IMR-90 (cell line): ENCODE measurements at regions not wholly inside any gene's neighbourhood (a gene's known extent, or its start where the extent isn't known, plus 50 kb on each side); places are given as distances from the start of the nearest gene placed in this dataset.

Source experiments
- ATAC-seq: fragments of 200-7000 bp; cut with Tn5 transposase; 2 replicates; pipeline ENCODE4 v1.9.1; 2020; ENCODE audit warnings: low read depth, mild to moderate bottlenecking, moderate library complexity
- BruUV-seq: library from RNA; stranded (reverse); fragments of 400-500 nt; replicated peaks from 2 replicates; lab custom pipeline; 2021; lab: Mats Ljungman, UMichigan
- CTCF ChIA-PET: fragments of 300-600 bp; formaldehyde crosslinking; extraction: SDS; loops from one replicate; lab custom pipeline; 2021; ENCODE audit warnings: antibody characterized with exemption; lab: Yijun Ruan, JAX
- POLR2A ChIA-PET: fragments of 300-600 bp; sonication (Branson Sonifier 250); formaldehyde crosslinking; loops from one replicate; lab custom pipeline; 2022; ENCODE audit warnings: antibody characterized with exemption; ENCODE audit not compliant: unreplicated experiment; lab: Charles Lee
- DNase-seq: peaks from one replicate; pipeline ENCODE4 v3.0.0; 2013
- H2AFZ ChIP-seq: replicated peaks from 2 replicates; pipeline ENCODE3; 2013; ENCODE audit warnings: low read length, mild to moderate bottlenecking; ENCODE audit not compliant: poor library complexity
- H2AK5ac ChIP-seq: 2 replicates; pipeline ENCODE4 v1.6.1; 2013; ENCODE audit warnings: low read depth, low read length, inconsistent platforms
- H2AK9ac ChIP-seq: replicated peaks from 2 replicates; pipeline ENCODE3; 2013; ENCODE audit warnings: mild to moderate bottlenecking, low read depth, low read length, moderate library complexity; ENCODE audit not compliant: poor library complexity
- H2BK120ac ChIP-seq: 2 replicates; pipeline ENCODE4 v1.6.1; 2013; ENCODE audit warnings: low read depth, low read length, inconsistent platforms
- H2BK15ac ChIP-seq: 3 replicates; pipeline ENCODE4 v1.6.1; 2013; ENCODE audit warnings: low read depth, low read length, inconsistent platforms
- H2BK20ac ChIP-seq: 2 replicates; pipeline ENCODE4 v1.6.1; 2013; ENCODE audit warnings: low read depth, mild to moderate bottlenecking, inconsistent platforms, low read length, moderate library complexity
- H2BK5ac ChIP-seq: 2 replicates; pipeline ENCODE4 v1.6.1; 2013; ENCODE audit warnings: mild to moderate bottlenecking, low read depth, low read length, inconsistent platforms; ENCODE audit not compliant: poor library complexity, severe bottlenecking
- H3K14ac ChIP-seq: replicated peaks from 2 replicates; pipeline ENCODE4 v1.6.1; 2013; ENCODE audit warnings: low read depth, low read length, inconsistent platforms
- H3K18ac ChIP-seq: 2 replicates; pipeline ENCODE4 v1.6.1; 2013; ENCODE audit warnings: low read depth, low read length, control low read depth
- H3K23ac ChIP-seq: 2 replicates; pipeline ENCODE4 v1.6.1; 2013; ENCODE audit warnings: low read depth, low read length, inconsistent platforms
- H3K27ac ChIP-seq: 2 replicates; pipeline ENCODE4 v1.5.1; 2013; ENCODE audit warnings: mild to moderate bottlenecking, control low read depth, low read length; ENCODE audit not compliant: insufficient read depth
- H3K27me3 ChIP-seq: 2 replicates; pipeline ENCODE4 v1.6.1; 2013; ENCODE audit warnings: low read length; ENCODE audit not compliant: control insufficient read depth, insufficient read depth
- H3K36me3 ChIP-seq: 2 replicates; pipeline ENCODE4 v1.6.1; 2013; ENCODE audit warnings: low read length, mixed read lengths; ENCODE audit not compliant: control insufficient read depth, insufficient read depth
- H3K4ac ChIP-seq: 2 replicates; pipeline ENCODE4 v1.6.1; 2013; ENCODE audit warnings: low read depth, low read length, inconsistent platforms
- H3K4me1 ChIP-seq: 2 replicates; pipeline ENCODE4 v1.6.1; 2013; ENCODE audit warnings: low read length, mixed read lengths; ENCODE audit not compliant: control insufficient read depth, insufficient read depth
- H3K4me2 ChIP-seq: 2 replicates; pipeline ENCODE4 v1.6.1; 2013; ENCODE audit warnings: low read depth, mild to moderate bottlenecking, control low read depth, low read length, moderate library complexity
- H3K4me3 ChIP-seq: 2 replicates; pipeline ENCODE4 v1.5.1; 2013; ENCODE audit warnings: low read depth, mild to moderate bottlenecking, control low read depth, low read length, moderate library complexity; ENCODE audit not compliant: insufficient read depth
- H3K56ac ChIP-seq: 2 replicates; pipeline ENCODE4 v1.6.1; 2013; ENCODE audit warnings: low read length, inconsistent platforms; ENCODE audit not compliant: insufficient read depth; ENCODE audit errors: extremely low read depth
- H3K79me1 ChIP-seq, 2 experiments: 2 replicates each; pipeline ENCODE4 v1.6.1; 2013; ENCODE audit warnings: low read length in 2 of 2, inconsistent platforms in 1 of 2, low read depth in 1 of 2
- H3K9ac ChIP-seq: 2 replicates; pipeline ENCODE4 v1.6.1; 2013; ENCODE audit warnings: low read depth, low read length, control low read depth
- H3K9me1 ChIP-seq: 2 replicates; pipeline ENCODE4 v1.6.1; 2013; ENCODE audit warnings: low read length, inconsistent platforms; ENCODE audit not compliant: insufficient read depth
- H3K9me3 ChIP-seq: 2 replicates; pipeline ENCODE4 v1.6.1; 2013; ENCODE audit warnings: low read length; ENCODE audit not compliant: control insufficient read depth, insufficient read depth
- H4K20me1 ChIP-seq: 2 replicates; pipeline ENCODE4 v1.6.1; 2013; ENCODE audit warnings: low read length, inconsistent platforms; ENCODE audit not compliant: insufficient read depth
- H4K5ac ChIP-seq: 2 replicates; pipeline ENCODE4 v1.6.1; 2013; ENCODE audit warnings: mild to moderate bottlenecking, low read depth, low read length, control low read depth
- H4K8ac ChIP-seq, 2 experiments: 2 replicates each; pipeline ENCODE4 v1.6.1; 2013; ENCODE audit warnings: low read depth in 2 of 2, low read length in 2 of 2, control low read depth in 1 of 2, inconsistent platforms in 1 of 2
- H4K91ac ChIP-seq: 2 replicates; pipeline ENCODE4 v1.6.1; 2013; ENCODE audit warnings: low read depth, low read length, inconsistent platforms; ENCODE audit not compliant: insufficient read depth
- BHLHE40 ChIP-seq: fragments of 150-350 bp; IDR thresholded peaks from 2 replicates; pipeline ENCODE4 v1.6.1; 2016; ENCODE audit warnings: mild to moderate bottlenecking, low read depth, low read length
- ELK1 ChIP-seq: fragments of 150-350 bp; IDR thresholded peaks from 2 replicates; pipeline ENCODE4 v1.6.1; 2016; ENCODE audit warnings: low read depth, mild to moderate bottlenecking, low read length, moderate library complexity, borderline replicate concordance
- MAFK ChIP-seq: IDR thresholded peaks from 2 replicates; pipeline ENCODE4 v1.6.1; 2012; ENCODE audit warnings: low read depth, low read length, improper control_type of control experiment
- NFE2L2 ChIP-seq: fragments of 150-350 bp; IDR thresholded peaks from 2 replicates; pipeline ENCODE4 v1.6.1; 2016; ENCODE audit warnings: low read depth, mild to moderate bottlenecking, low read length
- RFX5 ChIP-seq: IDR thresholded peaks from 2 replicates; pipeline ENCODE4 v1.8.0; 2012; ENCODE audit warnings: low read depth, mild to moderate bottlenecking, low read length, moderate library complexity
- WGBS, 2 experiments: methylation state at CpG; one replicate each; pipeline versions ENCODE4 v1.1.5 to v1.1.7; 2013; ENCODE audit warnings: missing lambda C conversion rate in 2 of 2; ENCODE audit not compliant: insufficient read length in 1 of 2; ENCODE audit errors: extremely low coverage in 2 of 2; 5-methylcytosine and 5-hydroxymethylcytosine counted together
- dilution Hi-C: fragments of 300-500 bp; cut with HindIII; formaldehyde crosslinking; loops from one replicate; pipeline ENCODE4 v1.14.3; 2018; ENCODE audit warnings: low sequenced_read_pairs; ENCODE audit not compliant: unreplicated experiment
- in situ Hi-C: fragments of 300-500 bp; cut with MboI; formaldehyde crosslinking; loops from 3 replicates; pipeline ENCODE4 v1.14.3; 2019; ENCODE audit warnings: low sequenced_read_pairs, inconsistent platforms, mixed read lengths
- intact Hi-C: fragments of 100-400 bp; cut with micrococcal nuclease; formaldehyde crosslinking; loops from 2 replicates; pipeline ENCODE4 v1.10.0; 2022

- Histone ChIP-seq H4K5ac (peak overlapping the region; percentile 26), H3K4me3 (no peak overlapping the region), H3K4ac (peak overlapping the region; percentile 42), H3K9me3 (no peaks in the 10 kb centered on the region), H3K27me3 (no peaks in the 10 kb centered on the region), H3K4me2 (0 out of 2 replicates have a peak overlapping the region, but pooled peaks have one; percentile 11), H3K9me1 (peaks cover 29% of the 10 kb centered on the region), H4K91ac (peak overlapping the region; percentile 74), H3K9ac (peak overlapping the region; percentile 40; the same call in 1 of the 2 replicates), H3K27ac (peak overlapping the region; percentile 79), H3K56ac (peak overlapping the region; percentile 26; the same call in 1 of the 2 replicates), H3K23ac (peak overlapping the region; percentile 6; the same call in 1 of the 2 replicates), H2AFZ (no peak overlapping the region), H2BK20ac (peak overlapping the region; percentile 74), H3K14ac (peak overlapping the region; percentile 49), H2BK5ac (peak overlapping the region; percentile 18), H2BK120ac (peak overlapping the region; percentile 75), H3K36me3 (no peaks in the 10 kb centered on the region), H2BK15ac (peak overlapping the region; percentile 63; the same call in 2 of the 3 replicates), H4K20me1 (no peaks in the 10 kb centered on the region), H3K18ac (peak overlapping the region; percentile 62), H3K4me1 (peaks cover 32% of the 10 kb centered on the region), H2AK5ac (peak overlapping the region; percentile 62), H3K79me1 (no peaks in the 10 kb centered on the region), H4K8ac (peak overlapping the region in 1 of 2 experiments; percentile 45; a peak in 2 of 4 replicates), H2AK9ac (no peak overlapping the region)
- ChIA-PET POLR2A (no interaction called here), CTCF (interaction anchor here (0.9 to 1.9 kb wide), 2 partner anchors 12 to 14 kb away, joined by 3 to 5 read pairs; no protein-coding TSS in a partner anchor)
- TF ChIP-seq NFE2L2 (no peak), BHLHE40 (no peak), RFX5 (no peak), MAFK (no peak), ELK1 (no peak)
- intact Hi-C loops: loop anchor here (5.0 kb wide), 2 partner anchors 159 to 191 kb away; no protein-coding TSS in a partner anchor
- ATAC-seq (no peak; the same call in 1 of the 2 replicates), DNase-seq (no peak)
- dilution Hi-C loops: no loop called here
- in situ Hi-C loops: no loop called here
- BruUV-seq: no TSS peak
- WGBS, 2 experiments: 100% methylated on average over 2 of the region's 5 CpGs; no CpG with 5 or more reads in 1 of the 2 experiments
These were observed 187.6 kb downstream of the ADAMTS15 start for GRCh38 chr11:130635937-130636630.
